GM19452 (cell line): ENCODE measurements at regions not wholly inside any gene's neighbourhood (a gene's known extent, or its start where the extent isn't known, plus 50 kb on each side); places are given as distances from the start of the nearest gene placed in this dataset.
"Not testable (repeated sequence)": the region's sequence is repeated elsewhere in the genome, so short reads cannot be mapped to it uniquely, and the experiment has no call there.

Experiments used
- ATAC-seq: cut with Tn5 transposase; IDR thresholded peaks from one replicate; pipeline ENCODE4 v1.9.1; 2021; ENCODE audit not compliant: unreplicated experiment

DNA sequence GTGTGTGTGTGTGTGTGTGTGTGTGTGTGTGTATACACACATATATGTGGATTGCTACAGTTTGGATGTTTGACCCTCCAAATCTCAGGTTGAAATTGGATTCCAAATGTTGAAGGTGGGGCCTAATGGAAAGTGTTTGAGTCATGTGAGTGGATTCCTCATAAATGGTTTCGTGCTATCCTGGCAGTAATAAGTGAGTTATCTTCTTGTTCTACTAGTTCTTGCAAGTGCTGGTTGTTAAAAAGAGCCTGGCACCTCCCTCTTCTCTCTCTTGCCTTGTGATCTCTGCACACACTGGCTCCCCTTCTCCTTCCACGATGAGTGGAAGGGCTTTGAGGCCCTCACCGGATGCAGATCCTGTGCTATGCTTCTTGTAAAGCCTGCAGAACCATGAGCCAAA lies 344.1 kb downstream of the SH2D1A start:
- no peak for ATAC-seq

DNA sequence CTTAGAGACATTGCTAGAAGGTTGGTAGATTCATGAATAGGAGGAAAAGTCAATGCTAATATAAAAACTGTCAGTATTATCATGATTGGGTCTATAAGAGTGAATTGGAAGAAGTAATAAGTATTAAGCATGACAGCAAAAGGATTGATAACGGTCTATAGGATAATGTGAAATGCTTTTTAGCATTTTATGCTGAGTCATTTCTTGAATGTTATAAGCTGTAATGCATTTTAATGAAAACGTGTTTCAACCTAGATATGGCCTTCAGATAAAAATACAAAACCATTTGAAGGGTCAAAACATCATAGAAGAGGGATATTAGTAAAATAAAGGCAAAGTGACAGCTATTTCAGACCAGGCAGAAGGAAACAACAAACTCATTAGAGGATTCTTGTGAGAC lies 353.5 kb downstream of the SH2D1A start:
- ATAC-seq = no peak

DNA sequence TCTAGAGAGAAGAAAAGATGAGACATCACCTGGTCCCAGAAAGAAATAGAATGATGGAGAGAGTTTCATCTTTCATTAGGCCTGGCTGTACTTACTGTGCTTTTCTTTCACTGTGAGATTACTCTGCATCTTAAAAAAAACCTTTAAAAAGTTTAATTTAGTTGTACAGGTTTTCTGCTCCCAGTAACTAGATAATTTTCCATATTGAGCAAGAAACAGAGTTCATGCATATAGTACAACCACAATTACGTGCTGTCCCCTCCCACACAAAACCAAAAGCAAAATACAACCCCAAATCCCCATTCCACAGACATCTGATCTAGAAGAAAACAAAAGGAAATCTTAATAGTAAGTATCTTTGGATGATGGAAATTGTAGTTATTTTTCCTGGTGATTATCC lies 371.2 kb downstream of the SH2D1A start:
- no peak for ATAC-seq

DNA sequence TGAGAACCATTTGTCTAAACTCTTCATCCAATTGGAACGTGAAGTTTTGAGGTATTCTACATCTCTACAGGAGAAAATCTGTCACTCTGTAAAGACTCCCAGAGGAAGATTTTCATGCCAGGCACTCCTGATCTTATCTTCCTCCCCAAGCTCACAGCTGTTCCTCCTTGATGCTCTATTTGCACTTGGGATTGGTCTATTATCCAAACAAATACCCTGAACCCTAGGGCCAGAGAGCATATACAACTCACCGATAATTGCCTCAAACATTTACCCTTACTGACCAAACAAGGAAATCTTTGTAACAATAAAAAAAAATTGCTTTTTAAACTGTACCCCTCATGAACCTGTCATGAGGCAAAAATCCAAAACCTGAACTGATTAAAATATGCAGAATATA lies 372.7 kb downstream of the SH2D1A start:
- ATAC-seq = no peak

DNA sequence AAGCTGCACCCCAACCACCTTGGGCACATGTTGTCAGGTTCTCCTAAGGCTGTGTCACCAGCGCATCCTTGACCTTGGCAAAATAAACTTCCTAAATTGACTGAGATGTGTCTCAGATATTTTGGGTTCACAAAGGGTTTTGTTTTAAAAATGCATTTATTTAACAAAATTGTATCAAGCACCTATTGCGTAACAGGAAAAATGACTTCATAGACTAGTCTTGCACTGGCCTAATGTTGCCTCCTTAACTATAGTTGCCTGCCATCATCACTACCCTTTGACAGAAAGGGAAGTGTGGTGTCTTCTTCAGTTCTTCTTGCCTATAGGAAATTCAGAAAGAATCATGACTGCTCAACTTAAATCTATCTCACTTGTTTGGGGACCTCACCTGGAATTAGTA lies 374.2 kb downstream of the SH2D1A start:
- no peak for ATAC-seq

DNA sequence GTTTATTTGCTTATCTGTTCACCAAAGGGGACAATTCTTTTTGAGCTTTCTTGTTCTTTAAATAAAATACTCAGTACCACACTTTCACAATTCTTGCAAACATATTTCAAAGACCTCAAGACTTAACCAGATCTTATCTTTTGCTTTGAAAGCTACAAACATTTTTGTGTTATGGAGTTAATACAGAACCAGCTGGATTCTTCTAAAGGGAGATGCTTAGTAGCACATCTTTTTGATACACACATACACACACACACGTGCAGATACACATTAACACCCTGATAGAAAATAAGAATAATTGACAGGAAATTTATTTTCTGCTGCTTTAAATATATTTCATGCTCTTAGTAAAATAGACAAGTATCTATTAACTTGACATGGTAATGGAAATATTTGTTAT lies 379.1 kb downstream of the SH2D1A start:
- no peak for ATAC-seq

DNA sequence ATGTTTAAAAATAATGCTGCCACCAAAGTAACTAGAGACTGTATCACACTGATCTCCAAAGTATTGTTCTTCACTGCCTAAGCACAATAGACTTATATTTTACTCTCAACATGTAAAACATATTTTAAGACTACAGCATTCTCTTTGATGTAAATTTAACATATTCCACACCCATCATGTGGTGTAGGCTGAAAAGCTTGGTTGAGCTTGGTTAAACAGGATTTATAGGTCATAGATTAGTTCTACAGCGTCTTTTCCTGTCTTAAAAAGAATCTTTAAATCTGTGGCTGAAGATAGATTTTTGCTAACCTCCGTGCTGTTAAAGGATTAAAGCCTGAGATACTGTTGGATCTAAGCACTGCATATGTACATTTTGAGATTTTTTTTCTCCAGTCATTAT lies 379.9 kb downstream of the SH2D1A start:
- ATAC-seq = no peak

DNA sequence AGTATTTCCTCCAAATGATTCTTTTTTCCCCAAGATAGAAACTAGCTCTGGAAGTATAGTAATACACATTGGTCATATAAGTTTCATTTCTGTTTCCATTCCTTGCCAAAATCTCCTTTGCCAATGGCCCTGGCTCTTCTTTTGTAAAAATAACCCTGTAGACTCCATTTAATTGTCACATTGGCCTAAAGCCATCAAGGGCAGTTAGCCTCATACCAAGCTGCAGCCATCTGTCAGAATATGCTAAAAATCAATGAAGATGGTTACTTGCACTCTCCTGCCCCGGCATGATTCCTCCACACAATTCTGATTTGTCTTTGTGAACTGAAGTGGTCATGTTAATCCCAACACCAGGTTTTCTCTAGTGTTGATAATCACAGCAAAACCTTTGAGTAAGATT lies 380.5 kb downstream of the SH2D1A start:
- ATAC-seq = no peak

DNA sequence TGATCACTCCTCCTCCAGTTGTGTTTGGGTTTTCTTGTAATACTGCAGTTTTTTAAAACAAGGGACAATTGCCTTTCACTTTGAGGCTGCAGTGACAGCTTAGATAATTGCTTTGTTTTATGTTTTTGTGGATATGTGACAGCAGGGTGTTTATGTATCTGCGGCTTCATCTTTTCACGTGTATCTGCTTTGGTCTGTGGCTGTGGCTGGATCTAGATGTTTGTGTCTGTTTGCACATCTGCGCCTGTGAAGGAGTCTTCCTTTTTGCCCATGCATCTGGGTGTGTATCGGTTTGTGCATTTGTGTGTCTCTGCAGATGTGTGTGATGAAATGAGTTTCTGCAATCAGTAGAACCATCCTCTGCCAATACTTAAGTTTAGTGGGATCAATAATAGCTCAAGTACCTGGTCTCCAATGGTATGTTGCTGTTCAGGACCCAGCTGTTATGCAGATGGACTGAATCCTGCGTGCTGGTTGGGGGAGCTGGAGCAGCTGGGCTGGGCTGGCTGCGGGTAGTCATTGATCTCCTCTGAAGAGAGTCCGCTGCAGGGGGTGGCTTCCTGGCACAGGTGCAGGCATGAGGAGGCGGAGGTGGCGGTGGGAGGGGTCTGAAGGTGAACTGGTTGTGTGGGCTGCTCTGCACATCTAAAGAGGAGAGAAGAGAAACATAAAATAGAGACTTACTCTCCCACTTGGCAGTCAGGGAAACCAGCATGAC lies 390.3 kb downstream of the SH2D1A start:
- ATAC-seq = no peak

DNA sequence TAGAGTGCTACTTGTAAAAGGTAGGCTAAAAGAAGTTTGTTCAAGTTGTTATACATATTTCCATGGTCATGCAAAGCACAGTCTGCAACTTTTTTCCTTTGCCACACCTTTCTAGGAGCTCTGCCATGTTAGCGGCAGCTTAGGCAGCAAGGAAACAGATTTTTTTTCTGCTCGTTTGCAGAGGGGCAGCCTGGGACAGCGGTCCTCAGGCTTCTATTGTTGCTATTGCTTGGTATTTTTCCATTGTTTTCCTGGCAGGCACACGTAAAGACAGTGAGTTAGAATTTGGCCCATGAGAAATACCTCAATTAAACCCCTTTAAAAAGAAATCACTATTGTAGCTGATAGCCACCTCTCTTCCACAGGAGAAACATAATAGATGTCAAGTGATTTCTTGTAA lies 391.4 kb downstream of the SH2D1A start:
- ATAC-seq = no peak

DNA sequence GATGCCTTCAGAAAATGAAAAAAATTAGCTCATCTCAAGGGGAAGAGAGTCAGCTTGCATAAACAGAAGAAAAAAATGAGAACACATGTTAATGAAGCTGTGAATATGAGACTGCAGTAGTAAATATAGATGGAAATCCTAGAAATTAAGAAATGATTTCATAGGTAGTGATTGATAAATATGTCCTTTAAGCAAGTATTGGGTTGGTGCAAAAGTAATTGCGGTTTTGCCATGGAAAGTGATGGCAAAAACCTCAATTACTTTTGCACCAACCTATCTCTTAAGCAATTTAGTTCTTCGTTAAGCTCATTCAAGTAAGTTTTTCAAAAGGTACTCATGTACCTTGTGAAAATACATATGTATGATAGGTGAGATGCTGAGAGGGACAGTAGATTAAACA lies 400.9 kb downstream of the SH2D1A start:
- no peak for ATAC-seq

DNA sequence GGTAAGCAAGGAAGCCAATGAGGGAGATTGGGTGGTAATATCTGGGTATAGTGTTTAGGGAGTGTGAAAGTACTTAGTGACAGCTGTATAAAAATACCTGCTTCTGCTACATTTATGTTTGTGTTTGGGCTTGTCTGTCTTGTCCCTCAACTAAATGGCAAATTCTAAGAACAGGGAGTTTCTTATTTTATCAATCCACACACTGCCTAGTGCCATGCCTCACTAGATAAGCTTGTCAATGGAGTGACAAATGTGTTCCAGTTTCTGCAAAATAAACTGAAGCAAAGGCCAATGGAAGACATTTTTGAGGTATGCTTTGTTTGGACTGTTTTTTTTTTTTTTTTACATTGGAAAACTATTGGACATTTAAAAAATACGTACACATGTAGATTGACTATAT lies 418.0 kb downstream of the SH2D1A start:
- ATAC-seq = no peak

DNA sequence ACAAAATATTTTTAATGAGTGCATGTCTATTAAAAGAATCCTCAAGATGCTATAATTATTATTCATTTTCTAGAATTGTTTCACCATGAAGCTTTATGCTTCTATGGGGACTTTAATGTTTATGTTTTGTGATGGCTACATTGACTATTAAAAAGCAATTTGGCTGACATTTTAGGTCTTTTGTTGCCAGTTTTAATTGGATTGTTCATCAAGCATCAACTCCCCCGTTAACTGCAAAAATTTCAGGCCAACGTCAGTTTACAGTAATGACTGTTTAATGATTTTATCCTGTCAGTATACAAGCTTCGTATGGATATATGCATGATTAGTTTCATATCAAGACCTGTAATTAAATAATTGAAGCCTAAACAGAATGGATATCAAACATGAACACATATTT lies 422.8 kb downstream of the SH2D1A start:
- ATAC-seq = no peak

DNA sequence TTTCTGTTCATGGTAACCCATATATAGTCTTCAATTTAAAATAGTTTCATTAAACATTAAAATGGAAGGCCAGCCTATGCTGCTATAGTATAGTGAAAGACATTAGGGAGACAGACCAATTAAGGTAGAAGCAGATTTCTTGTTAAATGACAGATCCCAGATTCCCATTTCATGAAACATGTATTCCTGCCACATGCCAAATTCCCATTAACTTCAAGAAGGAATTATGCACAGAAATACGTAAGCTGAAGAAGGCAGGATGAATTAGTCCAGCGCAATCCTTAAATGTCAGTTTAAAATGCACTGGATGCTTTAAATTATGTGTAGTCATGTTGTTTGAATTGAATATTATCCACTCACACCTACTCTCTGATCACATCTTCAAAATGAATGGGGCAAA lies 424.9 kb downstream of the SH2D1A start:
- ATAC-seq = no peak

DNA sequence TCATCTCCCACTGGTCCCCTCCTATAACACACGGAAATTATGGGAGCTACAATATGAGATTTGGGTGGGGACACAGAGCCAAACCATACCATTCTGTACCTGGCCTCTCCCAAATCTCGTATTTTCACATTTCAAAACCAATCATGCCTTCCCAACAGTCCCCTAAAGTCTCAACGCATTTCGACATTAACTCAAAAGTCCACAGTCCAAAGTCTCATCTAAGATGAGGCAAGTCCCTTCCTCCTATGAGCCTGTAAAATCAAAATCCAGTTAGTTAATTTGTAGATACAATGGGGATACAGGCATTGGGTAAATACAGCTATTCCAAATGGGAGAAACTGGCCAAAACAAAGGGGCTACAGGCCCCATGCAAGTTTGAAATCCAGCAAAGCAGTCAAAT lies 441.9 kb downstream of the SH2D1A start:
- ATAC-seq = not testable (repeated sequence)

DNA sequence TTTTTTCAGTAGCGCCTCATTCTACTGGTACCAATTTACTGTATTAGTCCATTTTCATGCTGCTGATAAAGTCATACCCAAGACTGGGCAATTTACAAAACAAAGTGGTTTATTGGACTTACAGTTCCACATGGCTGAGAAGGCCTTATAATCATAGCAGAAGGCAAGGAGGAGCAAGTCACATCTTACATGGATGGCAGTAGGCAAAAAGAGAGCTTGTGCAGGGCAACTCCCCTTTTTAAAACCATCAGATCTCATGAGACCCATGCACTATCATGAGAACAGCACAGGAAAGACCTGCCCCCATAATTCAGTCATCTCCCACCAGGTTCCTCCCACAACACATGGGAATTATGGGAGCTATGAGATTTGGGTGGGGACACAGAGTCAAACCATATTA lies 443.5 kb downstream of the SH2D1A start:
- not testable (repeated sequence) for ATAC-seq

DNA sequence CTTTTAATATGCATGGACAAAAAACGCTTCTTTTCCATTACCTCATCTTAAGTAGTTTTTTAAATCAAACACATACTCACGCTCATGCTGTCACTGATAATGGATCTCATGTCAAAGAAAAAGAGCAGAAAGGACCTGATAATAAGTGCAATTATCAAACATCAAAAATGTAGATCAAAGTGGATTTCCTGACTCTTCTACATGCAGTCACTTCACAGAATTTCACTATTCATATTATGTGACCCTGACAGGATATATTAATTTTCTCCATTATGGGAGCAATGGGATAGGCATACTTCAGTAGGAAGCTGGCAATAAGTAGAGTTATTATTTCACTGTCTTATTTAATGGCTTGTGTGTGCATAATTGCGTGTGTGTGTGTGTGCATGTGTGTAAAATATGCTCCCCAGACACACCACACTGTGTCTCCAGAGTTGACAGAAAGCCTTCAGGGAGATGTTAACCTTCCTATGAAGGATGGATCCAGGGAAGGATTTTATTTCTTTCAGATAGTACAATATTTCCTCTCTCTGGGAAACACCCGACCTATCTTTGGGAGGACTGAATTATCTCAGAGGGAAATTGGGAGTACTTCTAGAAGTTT lies 445.2 kb downstream of the SH2D1A start:
- ATAC-seq = no peak

DNA sequence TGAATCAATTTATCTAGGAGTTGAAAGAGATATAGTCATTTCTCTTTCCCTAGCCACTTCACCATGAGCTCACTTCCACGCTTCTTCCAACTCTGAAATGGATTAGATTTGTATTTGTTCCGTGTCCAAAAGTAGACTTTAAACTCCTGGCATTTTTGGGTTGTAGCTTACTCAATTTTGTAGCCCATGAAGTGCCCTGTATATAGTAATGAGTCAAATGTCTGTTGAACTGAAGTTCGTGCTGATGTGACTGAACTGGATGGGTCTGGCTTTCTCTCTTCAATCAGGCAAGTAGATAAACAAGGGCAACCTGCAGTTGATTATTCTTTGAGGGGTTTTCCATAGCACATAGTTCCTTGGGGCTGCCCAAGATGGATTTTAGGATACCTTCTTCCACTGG lies 450.6 kb downstream of the SH2D1A start:
- no peak for ATAC-seq

DNA sequence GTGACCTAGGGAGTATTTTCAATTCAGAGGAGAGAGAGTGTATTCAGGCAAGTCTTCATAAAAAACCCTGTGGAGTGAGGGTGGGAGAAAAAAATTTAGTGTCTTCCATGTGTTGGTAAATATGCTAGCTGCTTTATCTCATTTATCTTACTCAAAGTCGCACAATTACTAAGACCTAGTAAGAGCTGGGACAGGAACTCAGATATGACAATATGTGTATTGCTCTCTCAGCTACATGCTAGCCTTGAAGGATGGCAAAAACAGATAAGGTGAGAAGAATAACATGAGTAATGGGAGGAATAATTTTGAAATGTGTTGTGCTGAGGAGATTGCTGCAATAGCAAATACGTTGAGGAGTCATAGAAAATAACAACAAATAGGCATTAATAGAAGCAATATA lies 458.6 kb downstream of the SH2D1A start:
- ATAC-seq = no peak

DNA sequence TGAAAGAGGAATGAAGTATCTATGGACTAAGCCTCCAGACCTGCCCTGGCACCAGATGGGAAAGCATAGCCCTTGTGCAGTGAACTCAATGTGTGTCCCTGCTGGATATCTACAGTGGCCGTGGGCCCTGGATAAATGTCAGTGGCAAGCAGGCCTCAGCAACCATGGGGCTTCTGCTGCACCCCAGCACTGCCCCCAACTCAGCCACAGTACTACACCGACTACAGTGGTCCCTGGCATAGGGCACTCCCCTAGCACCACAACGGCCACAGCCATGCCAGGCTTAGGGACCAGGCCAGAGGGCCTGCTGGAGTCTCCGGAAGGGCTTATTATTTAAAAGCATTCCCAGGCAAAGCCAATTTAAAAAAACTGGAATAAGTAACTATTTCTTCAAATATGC lies 459.1 kb downstream of the SH2D1A start:
- ATAC-seq = no peak

DNA sequence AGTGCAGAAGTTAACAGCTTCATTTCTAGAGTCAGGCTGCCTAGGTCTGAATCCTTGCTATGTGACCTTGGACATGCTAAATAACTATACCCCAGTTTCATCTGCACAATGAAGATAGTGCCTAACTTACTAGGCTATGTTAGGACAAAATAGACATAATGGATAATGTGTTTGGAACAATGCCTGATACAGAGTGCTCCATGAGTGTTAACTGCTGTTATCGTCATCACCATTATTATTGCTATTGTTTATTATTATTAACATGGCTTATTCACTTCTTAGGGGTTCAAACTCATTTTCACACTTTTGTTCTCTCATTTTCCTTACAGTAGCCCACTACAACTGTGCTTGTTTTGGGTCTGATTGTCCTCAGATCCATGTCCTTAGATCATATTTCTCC lies 467.7 kb downstream of the SH2D1A start:
- no peak for ATAC-seq

DNA sequence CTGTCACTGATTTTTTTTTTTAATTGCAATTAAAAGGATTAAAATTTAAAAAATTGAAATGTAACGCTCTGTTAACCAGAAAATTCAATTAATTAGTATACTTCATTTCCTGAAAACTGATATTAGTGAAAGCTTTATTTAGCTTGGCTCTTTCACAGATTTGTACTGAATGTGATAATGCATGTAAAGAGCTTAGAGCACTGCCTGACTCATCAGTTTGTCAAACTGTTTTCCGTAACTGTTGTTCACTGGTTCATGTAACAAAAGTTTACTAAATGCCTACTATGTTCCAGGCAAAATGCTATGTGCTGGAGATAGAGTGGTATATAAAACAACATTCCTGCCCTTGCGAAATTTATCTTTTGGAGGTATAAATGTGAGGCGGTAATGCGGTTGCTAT lies 471.7 kb downstream of the SH2D1A start:
- ATAC-seq = no peak

DNA sequence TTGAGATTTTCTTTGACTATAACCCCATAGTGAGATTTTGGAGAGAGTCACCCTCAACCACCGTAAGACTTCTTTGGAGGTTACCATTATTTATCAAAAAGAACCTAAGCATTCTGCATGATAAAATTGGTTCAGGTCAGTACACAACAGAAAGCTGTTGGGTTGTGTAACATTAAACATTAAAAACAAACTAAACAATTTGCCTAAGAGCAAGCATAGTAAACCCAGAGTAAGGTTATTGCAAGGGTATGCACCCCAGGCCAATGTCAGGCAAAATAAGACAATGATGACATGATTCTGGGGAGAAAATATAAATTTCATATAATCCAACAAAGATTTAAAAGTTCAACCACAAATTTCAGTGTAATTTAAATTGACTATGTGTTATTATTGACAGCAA lies 472.4 kb downstream of the SH2D1A start:
- no peak for ATAC-seq
